ENCODE measurements at regions not wholly inside any gene's neighbourhood (a gene's known extent, or its start where the extent isn't known, plus 50 kb on each side); places are given as distances from the start of the nearest gene placed in this dataset.

DNA sequence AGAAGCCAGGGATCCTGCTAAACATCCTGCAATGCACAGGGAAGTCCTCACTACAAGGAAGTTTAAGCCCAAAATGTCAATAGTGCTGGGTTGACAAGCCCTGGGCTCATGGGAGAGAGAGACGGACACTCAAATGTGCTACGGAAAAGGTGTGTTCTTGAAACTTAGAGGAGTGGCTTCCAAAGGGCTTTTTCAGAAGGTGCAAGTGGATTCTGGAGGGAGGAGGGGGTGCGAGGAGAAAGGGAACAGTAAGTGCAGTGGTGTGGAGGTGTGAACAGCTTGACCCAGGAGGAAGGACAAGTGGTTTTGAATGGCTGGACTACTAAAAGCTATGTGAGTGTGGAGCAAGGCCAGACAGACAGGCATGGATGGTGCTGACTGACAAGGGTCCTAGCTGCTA lies 50.4 kb upstream of the CECR2 start:
- H3K9me3 Mint-ChIP-seq = no peaks in the 10 kb centered on the region
- H3K27me3 ChIP-seq = no peaks in the 10 kb centered on the region
- H3K9me3 ChIP-seq (ENCODE audit: low read depth) = no peaks in the 10 kb centered on the region
- H3K27ac Mint-ChIP-seq = no peak overlapping the region
- peaks cover 6% of the 10 kb centered on the region for H3K27me3 Mint-ChIP-seq (ENCODE audit: insufficient read depth, low read depth)
- no peak overlapping the region for H3K27ac ChIP-seq
- no peak overlapping the region for H3K4me3 Mint-ChIP-seq
- peak overlapping the region; percentile 61 for H3K4me2 ChIP-seq
- no peaks in the 10 kb centered on the region for H4K20me1 ChIP-seq (ENCODE audit: low read depth)
- H3F3A ChIP-seq (ENCODE audit: low read depth) = peaks cover 15% of the 10 kb centered on the region
- H3K36me3 Mint-ChIP-seq = no peaks in the 10 kb centered on the region
- H3K4me3 ChIP-seq = no peak overlapping the region
- H3K9ac ChIP-seq = no peak overlapping the region
- H2AFZ ChIP-seq (replicated peaks) = peak overlapping the region; percentile 68
- no peaks in the 10 kb centered on the region for H3K79me2 ChIP-seq (ENCODE audit: low read depth)
- peaks cover 33% of the 10 kb centered on the region for H3K4me1 ChIP-seq
- TF ChIP-seq EZH2 (IDR thresholded peaks at IDR 0.05) = no peak
- no peak for TF ChIP-seq EZH2phosphoT487 (IDR thresholded peaks at IDR 0.05)
- TF ChIP-seq, protein P1, sequence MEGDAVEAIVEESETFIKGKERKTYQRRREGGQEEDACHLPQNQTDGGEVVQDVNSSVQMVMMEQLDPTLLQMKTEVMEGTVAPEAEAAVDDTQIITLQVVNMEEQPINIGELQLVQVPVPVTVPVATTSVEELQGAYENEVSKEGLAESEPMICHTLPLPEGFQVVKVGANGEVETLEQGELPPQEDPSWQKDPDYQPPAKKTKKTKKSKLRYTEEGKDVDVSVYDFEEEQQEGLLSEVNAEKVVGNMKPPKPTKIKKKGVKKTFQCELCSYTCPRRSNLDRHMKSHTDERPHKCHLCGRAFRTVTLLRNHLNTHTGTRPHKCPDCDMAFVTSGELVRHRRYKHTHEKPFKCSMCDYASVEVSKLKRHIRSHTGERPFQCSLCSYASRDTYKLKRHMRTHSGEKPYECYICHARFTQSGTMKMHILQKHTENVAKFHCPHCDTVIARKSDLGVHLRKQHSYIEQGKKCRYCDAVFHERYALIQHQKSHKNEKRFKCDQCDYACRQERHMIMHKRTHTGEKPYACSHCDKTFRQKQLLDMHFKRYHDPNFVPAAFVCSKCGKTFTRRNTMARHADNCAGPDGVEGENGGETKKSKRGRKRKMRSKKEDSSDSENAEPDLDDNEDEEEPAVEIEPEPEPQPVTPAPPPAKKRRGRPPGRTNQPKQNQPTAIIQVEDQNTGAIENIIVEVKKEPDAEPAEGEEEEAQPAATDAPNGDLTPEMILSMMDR (IDR thresholded peaks at IDR 0.05) = no peak
- no peak for DNase-seq (ENCODE audit: low spot score)
- no peaks in the 10 kb centered on the region for H3K36me3 ChIP-seq
- H3K4me1 Mint-ChIP-seq = peaks cover 33% of the 10 kb centered on the region

DNA sequence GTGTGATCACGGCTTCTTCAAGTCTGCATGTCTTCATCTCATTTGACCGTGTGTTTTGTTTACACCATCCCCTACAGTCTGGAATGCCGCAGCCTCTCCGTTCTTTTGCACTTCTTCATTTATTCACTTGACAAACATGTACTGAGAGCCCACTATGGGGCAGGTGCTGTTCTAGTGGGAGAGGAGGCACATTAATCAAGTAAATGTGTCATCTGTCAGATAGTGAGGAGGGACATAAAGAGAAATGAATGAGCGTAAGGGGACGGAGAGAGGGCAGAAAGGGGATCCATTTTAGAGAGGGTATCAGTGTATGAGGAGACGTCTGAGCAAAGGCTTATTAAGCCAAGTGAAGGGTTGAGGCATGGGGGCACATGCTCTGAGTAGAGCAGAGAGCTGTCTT lies 54.0 kb upstream of the CECR2 start:
- Mint-ChIP-seq H3K4me1 (peaks cover 35% of the 10 kb centered on the region), H3K27me3 (ENCODE audit: insufficient read depth, low read depth) (peaks cover 6% of the 10 kb centered on the region), H3K36me3 (no peaks in the 10 kb centered on the region), H3K9me3 (no peaks in the 10 kb centered on the region), H3K27ac (no peak overlapping the region), H3K4me3 (no peak overlapping the region)
- no peaks in the 10 kb centered on the region for H3K79me2 ChIP-seq (ENCODE audit: low read depth)
- H3K4me3 ChIP-seq = no peak overlapping the region
- no peak overlapping the region for H3K27ac ChIP-seq
- H2AFZ ChIP-seq (replicated peaks) = no peak overlapping the region
- no peaks in the 10 kb centered on the region for H3K36me3 ChIP-seq
- H3K9me3 ChIP-seq (ENCODE audit: low read depth) = no peaks in the 10 kb centered on the region
- H3K9ac ChIP-seq = no peak overlapping the region
- DNase-seq (ENCODE audit: low spot score) = no peak
- no peak overlapping the region for H3K4me2 ChIP-seq
- H3K4me1 ChIP-seq = peaks cover 32% of the 10 kb centered on the region
- H3F3A ChIP-seq (ENCODE audit: low read depth) = peaks cover 15% of the 10 kb centered on the region
- H4K20me1 ChIP-seq (ENCODE audit: low read depth) = no peaks in the 10 kb centered on the region
- TF ChIP-seq EZH2phosphoT487 (IDR thresholded peaks at IDR 0.05) = no peak
- TF ChIP-seq EZH2 (IDR thresholded peaks at IDR 0.05) = no peak
- TF ChIP-seq, protein P1 (IDR thresholded peaks at IDR 0.05) = no peak
- no peaks in the 10 kb centered on the region for H3K27me3 ChIP-seq

DNA sequence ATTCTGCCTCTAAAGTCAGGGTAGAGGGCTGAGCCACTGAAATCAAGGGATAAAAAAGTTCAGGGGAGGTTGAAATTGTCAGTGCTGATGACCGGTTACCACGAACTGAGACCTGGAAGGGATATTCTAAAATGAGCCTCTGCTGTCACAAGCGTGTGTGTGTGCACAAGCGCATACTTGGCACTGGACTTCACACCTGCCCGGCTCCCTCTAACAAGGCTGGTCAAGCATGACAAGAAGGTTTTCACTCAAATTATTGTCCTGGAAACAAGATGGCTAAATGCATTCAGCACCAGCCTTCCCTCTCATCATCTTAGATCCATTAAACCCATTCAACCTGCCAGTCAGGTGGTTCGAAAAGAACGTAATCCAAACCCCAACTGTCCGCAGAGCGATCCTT lies 54.8 kb upstream of the CECR2 start:
- H3K9ac ChIP-seq = no peak overlapping the region
- Mint-ChIP-seq H3K27ac (peak overlapping the region; percentile 33), H3K4me1 (peaks cover 29% of the 10 kb centered on the region), H3K9me3 (no peaks in the 10 kb centered on the region), H3K4me3 (no peak overlapping the region), H3K27me3 (ENCODE audit: insufficient read depth, low read depth) (peaks cover 6% of the 10 kb centered on the region), H3K36me3 (no peaks in the 10 kb centered on the region)
- H3K9me3 ChIP-seq (ENCODE audit: low read depth) = no peaks in the 10 kb centered on the region
- H3K4me3 ChIP-seq = no peak overlapping the region
- TF ChIP-seq, protein P1 (IDR thresholded peaks at IDR 0.05) = no peak
- TF ChIP-seq EZH2 (IDR thresholded peaks at IDR 0.05) (no peak), EZH2phosphoT487 (IDR thresholded peaks at IDR 0.05) (no peak)
- no peak overlapping the region for H3K27ac ChIP-seq
- no peaks in the 10 kb centered on the region for H3K79me2 ChIP-seq (ENCODE audit: low read depth)
- no peaks in the 10 kb centered on the region for H3K27me3 ChIP-seq
- peaks cover 10% of the 10 kb centered on the region for H3F3A ChIP-seq (ENCODE audit: low read depth)
- H3K36me3 ChIP-seq = no peaks in the 10 kb centered on the region
- H4K20me1 ChIP-seq (ENCODE audit: low read depth) = no peaks in the 10 kb centered on the region
- H2AFZ ChIP-seq (replicated peaks) = no peak overlapping the region
- peak overlapping the region; percentile 20 for H3K4me2 ChIP-seq
- no peak for DNase-seq (ENCODE audit: low spot score)
- H3K4me1 ChIP-seq = peaks cover 24% of the 10 kb centered on the region

Data from neural progenitor cell (in vitro differentiated cells).